DMS 273 (cell line): ENCODE measurements at regions not wholly inside any gene's neighbourhood (a gene's known extent, or its start where the extent isn't known, plus 50 kb on each side); places are given as distances from the start of the nearest gene placed in this dataset.

Source experiments
- DNase-seq: peaks from one replicate; lab custom pipeline; 2025; ENCODE audit not compliant: unreplicated experiment; lab: John Stamatoyannopoulos, UW

DNA sequence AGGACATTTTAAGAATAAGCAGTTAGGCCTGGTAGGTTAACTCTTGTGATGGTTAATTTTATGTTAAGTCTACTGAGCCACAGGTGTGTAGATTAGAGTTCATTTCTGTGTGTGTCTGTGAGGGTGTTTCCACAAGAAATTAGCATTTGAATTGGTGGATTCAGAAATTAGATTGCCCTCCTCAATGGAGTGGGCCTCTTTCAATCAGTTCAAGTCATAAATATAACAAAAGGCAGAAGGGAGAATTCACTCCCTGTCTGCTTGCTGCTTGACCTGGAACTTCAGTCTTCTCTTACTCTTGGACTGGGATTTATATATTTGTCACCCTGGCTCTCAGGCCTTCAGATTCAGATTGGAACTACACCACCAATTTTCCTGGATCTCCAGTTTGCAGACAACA, 55.3 kb upstream of the POM121L12 start:
- DNase-seq: no peak

DNA sequence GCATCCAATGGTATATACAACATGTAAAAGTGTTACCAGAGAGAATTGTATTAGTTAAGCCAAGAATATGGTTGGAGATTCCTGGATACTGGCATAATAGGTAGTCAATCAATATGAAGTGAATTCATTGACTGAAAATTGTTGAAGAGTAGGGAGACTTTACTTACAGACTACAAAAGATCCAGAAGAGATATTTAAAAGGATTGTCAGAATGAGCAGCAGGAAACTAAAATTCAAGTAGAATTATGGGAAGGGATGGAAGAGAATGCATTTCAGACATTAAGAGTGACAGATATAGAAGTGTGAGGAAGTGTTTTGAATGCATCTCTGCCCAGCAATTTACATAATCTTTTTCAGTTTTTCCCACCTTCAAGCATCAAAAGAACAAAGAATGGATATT, 62.3 kb upstream of the POM121L12 start:
- DNase-seq: no peak

DNA sequence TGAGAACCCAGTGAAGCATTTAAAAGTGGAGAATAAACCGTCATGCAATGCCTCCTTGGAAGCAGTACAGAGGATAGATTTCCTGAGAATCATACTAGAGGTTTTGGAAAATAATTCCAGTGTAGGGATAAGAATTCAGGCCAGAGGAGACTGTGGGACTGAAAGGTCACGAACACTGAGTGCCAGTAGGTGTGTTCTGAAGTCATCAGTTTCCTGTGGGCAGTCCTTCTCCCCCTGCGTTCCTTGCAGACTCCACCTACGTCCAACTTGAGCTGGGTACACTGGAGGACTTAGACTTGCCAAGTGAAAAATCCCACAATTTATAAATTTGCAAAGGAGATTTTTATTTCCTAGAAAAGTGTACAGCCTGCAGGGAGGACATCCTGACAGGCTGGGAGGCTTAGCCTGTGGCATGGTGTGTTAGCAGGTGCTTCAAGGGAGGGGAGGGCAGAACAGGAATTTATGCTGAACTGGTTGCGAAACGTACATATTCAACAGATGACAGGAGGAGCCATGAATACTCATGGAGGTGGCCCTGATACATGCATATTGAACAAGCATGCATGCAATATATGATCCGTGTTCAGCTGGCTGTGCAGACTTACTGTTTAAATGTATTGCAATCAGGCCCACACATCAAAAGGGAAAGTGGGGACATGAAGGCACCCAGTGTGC, 72.9 kb upstream of the POM121L12 start:
- DNase-seq: no peak

DNA sequence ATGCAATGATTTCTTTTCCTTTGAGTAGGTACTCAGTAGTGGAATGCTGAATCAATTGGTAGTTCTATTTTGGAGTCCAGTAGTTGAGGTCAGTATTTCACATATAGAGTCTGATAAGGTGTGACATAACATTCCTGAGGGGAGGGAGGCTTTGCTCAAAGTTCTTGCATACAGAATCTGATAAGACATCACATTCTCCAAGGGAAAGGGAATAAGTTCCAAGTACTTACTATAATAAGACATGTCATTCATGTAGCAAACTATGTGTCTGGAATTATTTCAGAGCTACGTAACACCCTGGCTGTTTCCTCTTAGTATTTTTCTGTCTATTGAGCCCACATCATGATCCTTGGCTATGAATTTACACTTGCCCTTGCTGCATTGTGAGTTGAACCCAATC, 74.3 kb upstream of the POM121L12 start:
- DNase-seq: no peak

GRCh38 chr7:52959878-52960660, 75.4 kb upstream of the POM121L12 start:
- no peak for DNase-seq

GRCh38 chr7:52959336-52959735, 76.1 kb upstream of the POM121L12 start:
- no peak for DNase-seq

- DNase-seq: no peak
Measured at GRCh38 chr7:52958621-52959140, 76.8 kb upstream of the POM121L12 start.

- DNase-seq: no peak
Measured at GRCh38 chr7:52956379-52956915, 79.0 kb upstream of the POM121L12 start.

GRCh38 chr7:52955522-52955921, 79.9 kb upstream of the POM121L12 start:
- DNase-seq: no peak

DNA sequence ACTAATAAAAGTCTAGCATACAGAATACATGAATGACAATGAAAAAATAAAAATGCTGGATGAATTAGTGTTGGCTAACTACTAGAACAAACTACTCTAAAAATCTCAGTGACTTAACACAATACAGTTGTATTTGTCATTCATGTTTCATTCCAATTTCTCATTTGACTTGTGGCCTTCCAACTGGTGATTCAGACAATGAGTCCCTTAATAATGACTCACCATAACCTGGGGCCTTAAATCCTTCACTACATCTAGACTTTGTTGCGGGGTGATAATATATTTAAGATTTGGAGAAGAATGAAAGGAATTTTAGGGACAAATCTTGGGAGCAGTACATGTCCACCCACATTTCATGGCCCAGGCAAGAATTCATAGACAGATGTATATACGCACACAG, 90.5 kb upstream of the POM121L12 start:
- no peak for DNase-seq

DNA sequence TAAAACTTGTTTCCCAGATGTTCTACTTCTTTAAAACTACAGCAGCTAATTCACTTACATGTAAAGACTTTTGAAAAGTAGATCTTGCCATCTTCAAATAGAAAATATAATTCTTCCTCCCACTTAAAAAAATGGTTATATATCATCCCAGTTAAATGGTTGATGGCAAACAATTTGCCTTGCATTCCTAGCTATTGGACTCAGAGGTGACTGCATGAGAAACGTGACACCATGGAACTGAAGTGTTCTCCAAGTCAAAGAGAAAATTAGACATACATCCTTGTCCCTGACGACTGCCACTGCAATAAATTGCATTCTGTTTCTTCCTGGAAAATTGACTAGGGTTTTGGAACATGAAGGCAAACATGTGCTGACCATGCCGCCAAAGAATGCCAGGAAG, 95.0 kb upstream of the POM121L12 start:
- DNase-seq: no peak

- no peak for DNase-seq
Measured at GRCh38 chr7:52938455-52939133, 96.8 kb upstream of the POM121L12 start.

DNA sequence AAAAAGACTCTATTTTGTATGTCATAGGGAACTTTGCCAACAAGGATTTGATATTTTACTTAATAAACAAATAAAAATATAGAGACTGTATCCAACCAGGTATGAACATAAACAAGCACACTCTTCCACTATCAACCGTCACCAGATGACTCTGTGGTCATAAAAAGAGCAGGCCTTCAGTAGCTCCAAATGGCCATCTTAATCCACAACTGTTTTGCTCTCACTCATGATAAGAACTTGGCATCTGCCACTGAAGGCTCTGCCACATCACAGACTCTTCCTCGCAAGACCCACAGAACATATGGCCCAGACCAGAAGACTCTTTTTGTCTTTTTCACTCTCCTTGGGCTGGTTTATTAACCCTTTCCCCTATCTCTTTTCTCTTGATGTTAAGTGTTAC, 98.7 kb upstream of the POM121L12 start:
- DNase-seq: no peak

DNA sequence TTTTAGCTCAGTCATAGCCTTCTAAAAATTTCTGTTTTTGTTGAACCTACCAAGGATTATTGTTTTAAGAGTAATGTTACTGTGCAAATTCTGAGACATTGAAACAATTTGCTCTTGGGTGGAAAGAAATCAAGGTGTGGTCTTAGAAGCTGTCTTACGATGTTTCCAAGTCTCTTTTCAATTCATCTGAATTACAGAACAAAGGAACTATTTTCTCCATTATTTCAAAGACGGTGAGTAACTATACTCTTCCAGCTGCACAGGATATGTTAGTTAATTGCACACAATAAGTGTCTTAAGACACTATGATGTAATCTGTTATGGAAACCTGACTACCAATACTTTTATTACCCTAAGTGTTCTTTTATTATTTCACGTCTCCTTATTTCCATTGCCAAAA, 106.8 kb upstream of the POM121L12 start:
- no peak for DNase-seq

GRCh38 chr7:52925332-52925731, 110.1 kb upstream of the POM121L12 start:
- peak; percentile 4 for DNase-seq

DNA sequence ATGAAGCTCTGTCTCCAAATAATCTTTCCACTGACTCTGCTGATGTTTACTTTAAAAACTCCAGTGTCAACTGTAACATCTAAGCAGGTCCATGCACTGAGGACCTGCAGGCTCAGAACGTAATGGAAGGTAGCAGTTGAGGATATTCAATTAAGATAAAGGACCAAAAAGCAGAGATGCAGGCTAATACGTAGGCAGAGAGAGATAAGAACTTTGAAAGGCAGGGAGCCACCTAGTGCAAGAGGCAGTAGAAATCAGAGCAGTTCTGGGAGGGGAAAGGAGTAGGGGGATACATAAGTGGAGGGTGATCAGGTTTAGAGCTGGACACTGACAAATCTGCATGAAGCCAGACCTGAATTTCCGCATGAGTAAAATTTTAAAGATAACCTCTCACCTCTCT, 114.5 kb upstream of the POM121L12 start:
- no peak for DNase-seq

DNA sequence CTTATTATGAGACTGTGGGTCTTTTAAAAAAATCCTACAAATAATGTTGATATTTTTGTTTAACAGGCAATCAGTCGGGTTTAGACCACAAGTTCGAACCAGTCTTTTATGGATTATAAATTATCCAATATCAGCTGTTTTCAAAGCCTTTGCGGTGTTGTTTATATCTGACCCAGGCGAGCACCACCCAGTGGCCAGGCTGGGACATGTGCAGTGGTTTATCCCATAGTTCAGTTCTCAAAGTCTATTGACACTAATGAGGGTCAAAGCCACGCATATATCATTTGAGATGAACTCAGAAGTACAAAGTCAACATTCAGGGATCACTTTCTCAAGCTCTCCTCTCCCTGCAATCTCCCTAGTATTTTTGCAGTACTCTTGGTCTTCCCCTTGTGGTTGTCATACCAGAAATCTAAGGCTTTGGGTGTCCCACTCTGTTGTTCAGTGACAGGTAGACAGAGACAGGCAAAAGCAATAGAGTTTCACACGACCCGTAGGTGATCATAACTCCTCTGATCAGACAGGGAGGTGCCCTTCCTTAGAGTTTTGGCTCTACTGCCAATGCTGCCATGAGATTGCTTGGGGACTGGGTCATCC, 117.4 kb upstream of the POM121L12 start:
- DNase-seq: peak; percentile 35

GRCh38 chr7:52911795-52912194, 123.6 kb upstream of the POM121L12 start:
- DNase-seq: no peak

- no peak for DNase-seq
Measured at GRCh38 chr7:52911326-52911725, 124.1 kb upstream of the POM121L12 start.

DNA sequence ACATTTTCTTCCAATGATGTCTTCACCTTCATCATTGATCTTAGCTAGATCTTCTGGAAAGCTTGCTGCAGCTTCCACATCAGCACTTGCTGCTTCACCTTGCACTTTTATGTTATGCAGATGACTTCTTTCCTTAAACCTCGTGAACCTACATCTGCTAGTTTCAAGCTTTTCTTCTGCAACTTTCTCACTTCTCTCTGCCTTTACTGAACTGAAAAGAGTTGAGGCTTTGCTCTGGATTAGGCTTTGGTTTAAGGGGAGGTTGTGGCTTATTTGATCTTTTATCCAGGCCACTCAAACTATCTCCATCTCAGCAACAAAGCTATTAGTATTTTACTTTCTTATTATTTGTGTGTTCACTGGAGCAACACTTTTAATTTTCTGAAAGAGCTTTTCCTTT, 125.5 kb upstream of the POM121L12 start:
- no peak for DNase-seq

- DNase-seq: no peak
Measured at GRCh38 chr7:52909131-52909530, 126.3 kb upstream of the POM121L12 start.
